Stomach (tissue), 4 donors: ENCODE measurements at regions not wholly inside any gene's neighbourhood (a gene's known extent, or its start where the extent isn't known, plus 50 kb on each side); places are given as distances from the start of the nearest gene placed in this dataset.

Experiments used
- EP300 ChIP-seq: sonication (generic); formaldehyde crosslinking; IDR thresholded peaks from one replicate; pipeline ENCODE4 v1.6.1; 2017; ENCODE audit warnings: antibody characterized with exemption
- POLR2A ChIP-seq, 4 donors: fragments of 450-650 bp; IDR thresholded peaks; one replicate each; pipeline ENCODE4 v1.6.1; 2016; ENCODE audit warnings: antibody characterized with exemption in 4 of 4, control low read depth in 2 of 4, mild to moderate bottlenecking in 1 of 4, moderate library complexity in 1 of 4
- TF ChIP-seq, protein P1 (sequence below), 7 experiments: fragments of 450-650 bp in 4 of 7; fragments of 200-600 bp in 3 of 7; sonication (generic) in 3 of 7; IDR thresholded peaks; one replicate each; pipeline ENCODE4 v1.5.1; 2016 to 2019; ENCODE audit warnings: antibody characterized with exemption in 7 of 7, control low read depth in 2 of 7, mild to moderate bottlenecking in 1 of 7

- TF ChIP-seq, protein P1, sequence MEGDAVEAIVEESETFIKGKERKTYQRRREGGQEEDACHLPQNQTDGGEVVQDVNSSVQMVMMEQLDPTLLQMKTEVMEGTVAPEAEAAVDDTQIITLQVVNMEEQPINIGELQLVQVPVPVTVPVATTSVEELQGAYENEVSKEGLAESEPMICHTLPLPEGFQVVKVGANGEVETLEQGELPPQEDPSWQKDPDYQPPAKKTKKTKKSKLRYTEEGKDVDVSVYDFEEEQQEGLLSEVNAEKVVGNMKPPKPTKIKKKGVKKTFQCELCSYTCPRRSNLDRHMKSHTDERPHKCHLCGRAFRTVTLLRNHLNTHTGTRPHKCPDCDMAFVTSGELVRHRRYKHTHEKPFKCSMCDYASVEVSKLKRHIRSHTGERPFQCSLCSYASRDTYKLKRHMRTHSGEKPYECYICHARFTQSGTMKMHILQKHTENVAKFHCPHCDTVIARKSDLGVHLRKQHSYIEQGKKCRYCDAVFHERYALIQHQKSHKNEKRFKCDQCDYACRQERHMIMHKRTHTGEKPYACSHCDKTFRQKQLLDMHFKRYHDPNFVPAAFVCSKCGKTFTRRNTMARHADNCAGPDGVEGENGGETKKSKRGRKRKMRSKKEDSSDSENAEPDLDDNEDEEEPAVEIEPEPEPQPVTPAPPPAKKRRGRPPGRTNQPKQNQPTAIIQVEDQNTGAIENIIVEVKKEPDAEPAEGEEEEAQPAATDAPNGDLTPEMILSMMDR (IDR thresholded peaks at IDR 0.05), result no peak
- no peak for TF ChIP-seq EP300
- TF ChIP-seq POLR2A (IDR thresholded peaks at IDR 0.05), result no peak
Measured at GRCh38 chr7:155999631-156000489, 187.6 kb upstream of the SHH start.
